Tibial nerve (tissue), 4 donors: ENCODE measurements at regions not wholly inside any gene's neighbourhood (a gene's known extent, or its start where the extent isn't known, plus 50 kb on each side); places are given as distances from the start of the nearest gene placed in this dataset.

ENCODE experiments used
- DNase-seq, 2 donors: peaks; one replicate each; pipeline ENCODE4 v3.0.0-alpha.2; 2019; ENCODE audit warnings: low spot score in 2 of 2
- H3K27ac ChIP-seq, 4 donors: fragments of 200-600 bp; sonication (generic) in 3 of 4; one replicate each; pipeline ENCODE4 v1.5.1; 2017 to 2019; ENCODE audit warnings: mild to moderate bottlenecking in 1 of 4
- H3K27me3 ChIP-seq, 2 donors: fragments of 200-600 bp; sonication (generic) in 1 of 2; one replicate each; pipeline versions ENCODE4 v1.5.1 to v1.6.0; 2017 to 2019
- H3K36me3 ChIP-seq, 3 donors: fragments of 200-600 bp; sonication (generic); one replicate each; pipeline ENCODE4 v1.5.1; 2018 to 2019
- H3K4me1 ChIP-seq, 4 donors: fragments of 200-600 bp; sonication (generic) in 3 of 4; one replicate each; pipeline ENCODE4 v1.5.1; 2017 to 2019
- H3K4me3 ChIP-seq, 4 donors: fragments of 200-600 bp; sonication (generic) in 3 of 4; one replicate each; pipeline ENCODE4 v1.5.1; 2017 to 2019; ENCODE audit warnings: mild to moderate bottlenecking in 1 of 4, moderate library complexity in 1 of 4
- H3K9me3 ChIP-seq, 4 donors: fragments of 200-600 bp; sonication (generic) in 3 of 4; one replicate each; pipeline ENCODE4 v1.5.1; 2017 to 2019
- CTCF ChIP-seq, 5 experiments: fragments of 200-600 bp in 3 of 5; fragments of 450-650 bp in 2 of 5; sonication (generic) in 3 of 5; IDR thresholded peaks; one replicate each; pipeline ENCODE4 v1.5.1; 2016 to 2019; ENCODE audit warnings: antibody characterized with exemption in 5 of 5, mild to moderate bottlenecking in 3 of 5, moderate library complexity in 2 of 5
- EP300 ChIP-seq, 2 donors: sonication (generic); formaldehyde crosslinking; IDR thresholded peaks; one replicate each; pipeline ENCODE4 v1.6.1; 2017; ENCODE audit warnings: antibody characterized with exemption in 2 of 2, mild to moderate bottlenecking in 1 of 2
- POLR2A ChIP-seq, 2 donors: fragments of 450-650 bp; IDR thresholded peaks; one replicate each; pipeline ENCODE4 v1.6.1; 2017; ENCODE audit warnings: antibody characterized with exemption in 2 of 2, mild to moderate bottlenecking in 2 of 2, moderate library complexity in 2 of 2
- WGBS, 2 donors: methylation state at CpG; one replicate each; pipeline ENCODE4 v1.1.5; 2018; 5-methylcytosine and 5-hydroxymethylcytosine counted together

GRCh38 chrX:46447384-46447783 is 97.8 kb downstream of the ZNF674 start:
- no peaks in the 10 kb centered on the region for H3K9me3 ChIP-seq
- peaks cover 0 to 19% (median 0%) of the 10 kb centered on the region in 3 donors for H3K36me3 ChIP-seq
- peak in 1 of 2 donors; percentile 5 for DNase-seq
- WGBS, 2 donors: 0 to 29% methylated on average over 3 to 16 of the region's 16 CpGs
- H3K27me3 ChIP-seq: no peaks in the 10 kb centered on the region
- peak overlapping the region; percentile 54 to 81 (median 56) for H3K4me3 ChIP-seq
- H3K27ac ChIP-seq: peak overlapping the region; percentile 84 to 94 (median 90)
- peaks cover 0 to 9% (median 0%) of the 10 kb centered on the region in 4 donors for H3K4me1 ChIP-seq
- no peak for TF ChIP-seq CTCF (IDR thresholded peaks at IDR 0.05)
- TF ChIP-seq EP300 (IDR thresholded peaks at IDR 0.05): no peak
- no peak for TF ChIP-seq POLR2A (IDR thresholded peaks at IDR 0.05)

- TF ChIP-seq CTCF (IDR thresholded peaks at IDR 0.05) (no peak), POLR2A (IDR thresholded peaks at IDR 0.05) (peak; percentile 18 to 59), EP300 (IDR thresholded peaks at IDR 0.05) (peak; percentile 22 to 83)
- peak overlapping the region; percentile 84 to 94 (median 90) for H3K27ac ChIP-seq
- peak overlapping the region; percentile 54 to 81 (median 56) for H3K4me3 ChIP-seq
- no peaks in the 10 kb centered on the region for H3K9me3 ChIP-seq
- 0 to 37% methylated on average over 17 to 27 of the region's 51 CpGs for WGBS, 2 donors
- no peaks in the 10 kb centered on the region for H3K27me3 ChIP-seq
- DNase-seq: peak; percentile 62 to 76
- H3K36me3 ChIP-seq: peaks cover 0 to 19% (median 0%) of the 10 kb centered on the region in 3 donors
- peaks cover 0 to 9% (median 0%) of the 10 kb centered on the region in 4 donors for H3K4me1 ChIP-seq
Measured at GRCh38 chrX:46446727-46447378, 98.4 kb downstream of the ZNF674 start.

GRCh38 chrX:46444011-46444410 is 101.2 kb downstream of the ZNF674 start:
- Histone ChIP-seq H3K4me1 (peaks cover 0 to 9% (median 0%) of the 10 kb centered on the region in 4 donors), H3K36me3 (no peaks in the 10 kb centered on the region), H3K9me3 (no peaks in the 10 kb centered on the region), H3K4me3 (no peak overlapping the region), H3K27ac (no peak overlapping the region), H3K27me3 (no peaks in the 10 kb centered on the region)
- DNase-seq: no peak
- TF ChIP-seq POLR2A (IDR thresholded peaks at IDR 0.05) (no peak), EP300 (IDR thresholded peaks at IDR 0.05) (no peak), CTCF (IDR thresholded peaks at IDR 0.05) (no peak)

- H3K4me3 ChIP-seq: no peak overlapping the region
- H3K36me3 ChIP-seq: no peaks in the 10 kb centered on the region
- no peak for TF ChIP-seq POLR2A (IDR thresholded peaks at IDR 0.05)
- TF ChIP-seq EP300 (IDR thresholded peaks at IDR 0.05): no peak
- no peak for TF ChIP-seq CTCF (IDR thresholded peaks at IDR 0.05)
- H3K27ac ChIP-seq: no peak overlapping the region
- H3K9me3 ChIP-seq: no peaks in the 10 kb centered on the region
- no peaks in the 10 kb centered on the region for H3K4me1 ChIP-seq
- DNase-seq: no peak
- H3K27me3 ChIP-seq: no peaks in the 10 kb centered on the region
Measured at GRCh38 chrX:46436744-46437143, 108.5 kb downstream of the ZNF674 start.

GRCh38 chrX:46433892-46434291 is 111.3 kb downstream of the ZNF674 start:
- Histone ChIP-seq H3K27me3 (no peaks in the 10 kb centered on the region), H3K4me1 (no peaks in the 10 kb centered on the region), H3K9me3 (no peaks in the 10 kb centered on the region), H3K27ac (no peak overlapping the region), H3K36me3 (no peaks in the 10 kb centered on the region), H3K4me3 (no peak overlapping the region)
- no peak for DNase-seq
- TF ChIP-seq POLR2A (IDR thresholded peaks at IDR 0.05) (no peak), CTCF (IDR thresholded peaks at IDR 0.05) (no peak), EP300 (IDR thresholded peaks at IDR 0.05) (no peak)
- WGBS, 2 donors: 80 to 83% methylated on average over 2 of the region's 2 CpGs
